Stimulated activated CD4-positive, alpha-beta T cell treated with anti-CD3 and anti-CD28 coated beads, Interleukin-2, amount 100 ng/mL, for 24 hours (primary cell): ENCODE measurements at regions not wholly inside any gene's neighbourhood (a gene's known extent, or its start where the extent isn't known, plus 50 kb on each side); places are given as distances from the start of the nearest gene placed in this dataset.
A peak's percentile ranks its signal among the peaks of the same experiment; 100 is the strongest.

Experiments used
- DNase-seq, 2 donors: peaks; one replicate each; pipeline ENCODE4 v3.0.0-alpha.2; 2020

DNA sequence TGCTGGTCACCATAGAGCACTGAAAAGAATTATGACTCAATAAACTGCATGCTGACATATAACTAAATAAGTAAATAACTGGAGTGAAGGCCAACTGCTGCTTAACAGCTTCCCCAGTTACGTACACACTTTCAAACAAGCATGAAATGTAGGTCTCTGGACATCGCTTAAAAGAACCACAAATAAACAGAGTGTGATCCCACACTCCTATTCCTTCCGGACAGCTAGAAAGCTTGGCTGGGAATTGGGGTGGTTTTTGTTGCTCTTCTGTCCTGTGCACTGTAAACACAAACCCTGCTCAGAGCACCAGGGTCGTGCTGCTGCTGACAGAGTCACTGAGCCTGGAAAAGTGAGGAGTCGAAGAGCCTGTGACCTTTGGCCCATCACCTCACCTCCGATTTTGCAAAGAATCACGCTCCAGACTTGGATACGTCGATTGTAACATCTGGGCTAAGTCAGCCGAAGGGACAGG is 162.7 kb upstream of the NT5C1B start:
- DNase-seq, result no peak

DNA sequence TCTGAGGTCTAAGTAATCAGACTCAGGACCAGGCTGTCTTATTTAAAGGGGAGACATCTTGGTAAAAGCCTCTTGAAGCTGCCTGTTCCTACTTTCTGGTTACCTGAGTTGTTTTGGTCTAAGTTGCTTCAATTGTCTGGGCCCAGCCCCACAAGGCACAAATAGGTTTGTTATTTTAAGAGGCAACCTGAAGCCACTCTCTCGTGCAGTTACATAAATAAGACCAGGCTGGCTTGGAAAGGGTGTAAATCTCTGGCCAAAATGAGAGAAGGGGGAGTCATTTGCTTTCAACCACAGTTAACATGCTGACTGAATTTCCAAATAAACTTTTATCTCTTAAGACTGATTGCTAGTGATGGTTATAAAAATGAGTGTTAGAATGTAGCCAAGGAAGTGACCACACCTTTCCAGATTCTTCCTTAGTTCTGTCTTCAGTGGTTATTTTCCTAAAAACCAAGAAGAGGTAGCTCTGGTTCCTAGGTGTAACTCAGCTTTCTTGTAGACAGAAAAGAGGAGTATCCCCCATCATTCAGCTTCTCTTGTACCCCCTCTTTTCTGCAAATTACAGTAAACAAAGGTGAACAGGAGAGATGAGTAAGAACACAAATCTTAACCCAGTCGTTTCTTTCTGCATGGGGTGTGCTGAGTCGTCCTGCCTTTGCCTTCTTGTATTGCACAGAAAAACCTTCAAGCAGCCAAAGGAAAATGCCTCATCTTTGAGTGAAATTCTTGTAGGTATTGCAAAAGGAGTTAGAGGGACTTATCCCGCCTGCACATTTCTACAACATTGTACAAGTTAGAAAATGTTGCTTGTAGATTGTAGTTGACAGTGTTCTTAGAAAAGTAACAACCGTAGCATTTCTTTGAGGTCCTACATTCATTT is 161.5 kb upstream of the NT5C1B start:
- DNase-seq, result no peak

DNA sequence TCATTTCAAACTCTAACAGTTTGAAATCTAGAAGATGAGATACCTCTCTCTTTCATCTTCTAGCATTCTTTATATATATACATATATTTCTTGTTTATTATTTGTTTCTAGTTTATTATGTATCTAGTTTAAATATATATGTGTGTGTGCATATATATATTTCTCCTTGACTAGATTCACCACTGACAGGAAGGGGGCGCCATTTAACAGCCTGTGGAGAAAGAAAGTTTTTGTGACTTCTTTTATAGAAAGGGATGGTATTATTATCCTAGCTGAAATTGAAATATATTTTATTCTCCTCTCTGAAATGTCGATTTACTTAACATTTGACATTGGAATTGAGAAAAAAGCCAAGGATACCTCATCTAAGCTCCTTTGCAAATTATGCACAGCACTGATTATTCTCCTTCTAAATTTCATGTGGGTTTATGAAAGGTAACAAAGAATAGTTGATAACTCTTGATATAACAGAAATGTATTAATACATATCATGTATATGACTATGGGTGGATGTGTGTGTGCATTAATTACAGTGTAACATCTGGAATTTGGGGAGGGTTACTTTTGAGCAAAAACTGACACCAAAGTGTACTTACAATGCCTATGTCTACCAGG is 160.7 kb upstream of the NT5C1B start:
- DNase-seq, result peak; percentile 38 to 43

DNA sequence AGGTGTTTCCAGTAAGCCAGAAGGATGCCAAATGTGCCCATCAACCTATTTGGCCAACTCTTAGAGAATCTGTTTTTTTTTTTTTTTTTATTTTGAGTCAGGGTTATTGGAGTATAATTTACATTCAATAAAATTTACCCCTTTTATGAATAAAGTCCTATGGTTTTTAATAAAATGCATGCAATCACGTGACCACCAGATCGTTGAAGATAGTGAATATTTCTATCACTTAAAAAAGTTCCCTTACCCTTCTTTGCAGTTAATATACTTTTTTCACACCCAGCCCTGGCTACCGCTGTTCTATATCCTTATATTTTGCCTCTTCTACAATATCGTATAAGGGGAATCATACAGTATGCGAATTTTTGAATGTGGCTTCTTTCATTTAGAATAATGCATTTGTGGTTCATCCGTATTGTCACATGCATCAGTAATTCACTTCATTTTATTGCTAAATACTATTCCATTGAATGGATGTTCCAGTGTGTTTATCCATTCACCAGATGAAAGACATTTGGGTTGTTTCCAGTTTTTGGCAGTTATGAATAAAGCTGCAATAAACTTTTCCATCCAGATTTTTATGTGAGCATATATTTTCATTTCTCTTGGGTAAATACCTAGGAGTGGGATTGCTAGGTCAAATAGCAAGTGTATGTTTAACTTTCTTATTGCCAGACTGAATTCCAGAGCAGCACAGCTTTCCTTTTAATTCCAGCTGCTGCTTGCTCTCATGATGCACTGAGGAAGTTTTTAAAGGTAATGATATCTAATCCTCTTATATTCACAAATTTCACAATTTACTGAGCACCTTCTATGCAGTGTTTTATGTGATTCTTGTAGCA is 156.3 kb upstream of the NT5C1B start:
- DNase-seq, result no peak

DNA sequence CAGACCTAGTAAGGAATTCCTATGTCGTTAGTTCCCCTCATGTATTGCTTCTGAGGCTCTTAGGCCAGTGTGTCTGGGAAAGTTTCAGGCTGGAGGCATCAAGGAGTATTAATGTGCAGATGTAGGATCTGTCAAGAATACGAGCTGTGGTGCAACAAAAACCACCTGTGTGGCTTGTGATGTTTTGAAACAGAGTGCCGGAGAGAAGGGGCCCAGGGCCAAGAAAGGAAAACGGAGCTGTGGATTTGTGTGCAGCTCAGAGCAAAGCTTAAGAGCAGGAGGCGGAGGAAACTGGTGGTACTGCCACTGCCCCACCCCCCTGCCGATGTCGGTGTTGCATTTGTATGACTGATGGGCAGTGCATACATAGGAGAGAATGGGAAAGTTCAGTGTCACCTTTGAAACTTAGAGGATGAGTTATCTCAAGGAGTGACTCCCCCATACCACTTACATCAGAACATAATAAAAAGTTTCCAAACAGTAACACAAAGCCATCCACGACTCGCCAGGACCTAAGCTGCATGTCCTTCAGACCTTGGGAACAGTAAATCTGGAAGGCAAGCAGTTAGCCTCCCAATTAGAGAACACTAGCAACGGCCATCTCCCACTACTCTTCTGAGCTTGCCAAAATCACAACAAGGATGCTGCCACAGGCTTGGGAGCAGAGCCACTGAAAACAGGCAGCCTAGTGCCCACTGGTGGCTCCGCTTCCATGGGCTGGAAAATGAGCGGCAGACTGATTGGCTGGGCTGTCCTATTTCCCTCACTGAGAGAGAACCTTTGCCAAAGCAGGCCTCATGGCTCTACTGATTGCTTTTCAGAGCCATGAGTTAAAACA is 152.7 kb upstream of the NT5C1B start:
- no peak for DNase-seq

DNA sequence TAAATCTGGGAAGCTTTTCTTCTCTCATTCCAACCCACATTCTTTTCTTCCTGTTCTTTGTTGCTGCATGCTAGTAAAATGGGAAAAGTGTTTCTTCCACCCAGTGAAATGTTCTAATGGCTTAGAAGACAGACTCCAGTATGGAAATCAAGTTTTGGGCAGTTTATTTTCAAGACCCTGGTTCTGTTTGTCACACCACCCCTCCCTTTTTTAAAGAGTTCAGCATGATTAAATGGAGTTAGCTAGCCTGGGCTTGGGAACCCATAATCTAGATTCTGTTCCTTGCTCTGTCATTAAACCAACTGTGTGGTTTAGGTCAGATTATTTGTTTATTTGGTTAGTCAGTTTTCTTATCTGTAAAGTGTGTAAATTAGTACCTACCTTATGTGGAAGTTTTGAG is 151.8 kb upstream of the NT5C1B start:
- no peak for DNase-seq

DNA sequence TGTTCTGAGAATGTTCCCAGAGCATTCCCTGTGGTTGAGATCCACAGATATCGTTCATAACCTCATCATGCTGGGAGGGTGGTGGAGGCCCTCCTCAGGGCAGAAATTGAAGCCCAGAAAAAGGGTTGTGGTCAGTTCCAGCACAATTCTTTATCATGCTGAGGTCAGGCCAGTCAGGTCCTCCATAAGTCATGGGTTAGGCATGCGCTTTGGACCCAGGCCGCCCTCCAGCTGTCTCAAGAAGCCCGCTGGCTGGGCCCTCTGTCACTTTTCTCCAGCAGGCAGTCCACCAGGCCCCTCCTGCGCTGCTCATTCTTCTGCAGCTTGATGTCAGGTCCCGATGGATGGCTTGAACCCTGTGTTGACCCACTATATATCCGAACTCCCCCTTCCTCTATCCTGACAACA is 151.1 kb upstream of the NT5C1B start:
- no peak for DNase-seq

DNA sequence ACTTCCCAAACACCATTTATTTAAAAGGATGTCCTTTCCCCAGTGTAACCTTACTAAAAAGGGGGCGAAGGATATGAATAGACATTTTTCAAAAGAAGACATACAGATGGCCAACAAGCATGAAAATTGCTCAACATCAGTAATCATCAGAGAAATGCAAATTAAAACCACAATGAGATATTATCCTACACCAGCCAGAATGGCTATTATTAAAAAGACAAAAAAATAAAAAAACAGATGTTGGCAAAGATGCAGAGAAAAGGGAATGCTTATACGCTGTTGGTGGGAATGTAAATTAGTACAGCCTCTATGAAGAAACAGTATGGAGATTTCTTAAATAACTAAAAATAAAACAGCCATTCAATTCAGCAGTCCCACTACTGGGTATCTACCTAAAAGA is 142.3 kb upstream of the NT5C1B start:
- DNase-seq, result no peak

DNA sequence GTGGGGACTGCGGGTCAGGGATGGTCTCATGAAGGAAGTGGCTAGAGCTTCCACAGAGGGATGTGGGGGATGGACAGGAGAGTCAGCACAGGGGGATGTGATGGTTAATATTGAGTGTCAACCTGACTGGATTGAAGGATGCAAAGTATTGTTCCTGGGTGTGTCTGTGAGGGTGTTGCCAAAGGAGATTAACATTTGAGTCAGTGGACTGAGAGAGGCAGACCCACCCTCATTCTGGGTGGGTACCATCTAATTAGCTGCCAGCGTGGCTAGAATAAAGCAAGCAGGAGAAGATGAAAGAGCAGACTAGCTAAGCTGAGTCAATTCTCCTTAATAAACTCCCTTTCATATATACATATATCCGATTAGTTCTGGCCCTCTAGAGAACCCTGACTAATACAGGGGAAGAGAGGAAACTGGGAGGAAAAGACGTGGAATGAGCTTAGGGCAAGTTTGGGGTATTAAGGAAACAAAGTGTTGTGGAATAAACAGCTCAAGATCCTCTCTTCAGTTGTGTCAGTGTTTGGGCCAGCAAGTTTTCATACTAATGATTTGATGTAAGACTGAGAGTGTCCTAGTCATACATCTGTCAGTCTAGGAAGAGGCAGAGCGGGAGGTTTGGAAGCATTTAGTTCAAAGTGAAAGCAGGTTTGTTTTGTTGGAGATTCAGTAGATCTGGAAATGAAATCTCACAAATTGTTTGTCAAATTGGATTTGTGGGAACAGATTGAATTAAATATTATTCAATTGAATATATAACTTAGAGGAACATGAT is 135.2 kb upstream of the NT5C1B start:
- DNase-seq, result no peak

DNA sequence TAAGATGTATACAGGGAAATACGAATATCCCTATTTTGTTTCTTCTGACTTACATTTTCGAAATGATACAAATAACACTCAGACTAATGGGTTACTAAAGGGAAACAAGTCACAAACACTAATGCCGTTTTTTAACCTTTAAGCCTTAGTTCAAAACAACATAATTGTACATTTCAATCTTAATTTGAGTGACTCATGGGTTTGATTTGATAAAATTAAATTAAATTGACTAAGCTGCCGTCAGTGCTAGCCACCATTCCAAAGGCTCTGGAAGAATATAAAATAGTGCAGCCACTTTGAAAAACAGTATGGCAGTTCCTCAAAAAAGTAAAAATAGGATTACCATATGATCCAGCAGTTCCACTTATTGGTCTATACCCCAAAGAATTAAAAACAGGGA is 133.8 kb upstream of the NT5C1B start:
- DNase-seq, result no peak

DNA sequence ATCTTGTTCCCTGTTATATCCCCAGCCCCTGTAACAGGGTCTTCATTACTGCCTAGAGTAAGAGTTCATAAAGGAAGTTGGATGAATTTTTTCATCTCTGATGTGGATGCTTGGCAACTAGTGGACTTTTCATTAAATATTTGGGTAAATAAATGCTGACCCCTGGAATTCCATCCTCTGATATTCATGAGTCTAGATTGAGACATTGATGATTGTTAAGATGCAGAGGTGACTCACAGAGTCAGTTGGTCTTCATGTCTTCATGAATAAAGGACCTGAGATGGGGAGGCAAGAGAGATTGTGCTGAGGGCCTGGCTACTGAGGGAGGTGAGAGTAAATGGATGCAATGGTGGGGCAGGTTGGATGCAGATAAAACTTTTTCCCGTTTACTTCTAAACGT is 132.7 kb upstream of the NT5C1B start:
- no peak for DNase-seq

DNA sequence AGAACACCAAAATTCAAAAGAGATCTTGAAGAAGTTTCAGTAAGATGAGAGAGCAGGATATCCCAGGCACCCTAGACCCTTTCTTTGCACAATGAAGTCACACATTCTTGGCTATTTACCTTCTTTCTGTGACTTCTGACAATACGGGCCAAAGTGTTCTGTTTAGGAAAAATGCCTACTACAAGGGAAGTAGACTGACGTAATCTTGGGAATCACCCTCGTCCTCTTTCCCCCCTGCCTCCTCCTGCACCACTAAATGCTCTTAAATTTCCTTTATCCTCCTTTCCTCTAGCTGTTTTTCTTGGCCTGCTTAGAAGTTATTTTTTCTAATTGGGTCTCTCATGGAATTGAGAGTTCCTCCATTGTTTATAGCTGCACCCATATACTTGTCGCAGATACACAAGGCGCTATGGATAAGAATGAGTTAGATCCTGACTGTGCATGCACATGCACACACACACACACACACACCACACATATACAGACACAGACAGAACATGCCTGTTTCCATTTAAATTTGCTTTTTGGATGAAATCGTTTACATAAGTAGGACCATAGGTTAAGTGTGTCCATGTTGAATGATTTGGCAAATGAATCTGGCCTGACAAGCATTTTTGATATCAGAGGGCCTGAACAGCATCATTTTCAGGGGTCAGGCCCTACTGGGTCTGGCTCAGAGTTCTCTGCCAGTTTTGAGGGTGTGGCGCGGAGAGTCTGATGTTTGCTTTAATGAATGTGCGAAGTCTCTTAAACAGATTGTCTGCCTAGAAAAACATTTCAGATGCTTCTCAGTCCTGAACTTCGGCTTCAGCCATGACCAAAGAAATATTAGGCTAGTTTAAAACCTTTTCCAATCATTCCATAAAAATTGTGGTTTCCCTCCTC is 131.9 kb upstream of the NT5C1B start:
- DNase-seq, result no peak

DNA sequence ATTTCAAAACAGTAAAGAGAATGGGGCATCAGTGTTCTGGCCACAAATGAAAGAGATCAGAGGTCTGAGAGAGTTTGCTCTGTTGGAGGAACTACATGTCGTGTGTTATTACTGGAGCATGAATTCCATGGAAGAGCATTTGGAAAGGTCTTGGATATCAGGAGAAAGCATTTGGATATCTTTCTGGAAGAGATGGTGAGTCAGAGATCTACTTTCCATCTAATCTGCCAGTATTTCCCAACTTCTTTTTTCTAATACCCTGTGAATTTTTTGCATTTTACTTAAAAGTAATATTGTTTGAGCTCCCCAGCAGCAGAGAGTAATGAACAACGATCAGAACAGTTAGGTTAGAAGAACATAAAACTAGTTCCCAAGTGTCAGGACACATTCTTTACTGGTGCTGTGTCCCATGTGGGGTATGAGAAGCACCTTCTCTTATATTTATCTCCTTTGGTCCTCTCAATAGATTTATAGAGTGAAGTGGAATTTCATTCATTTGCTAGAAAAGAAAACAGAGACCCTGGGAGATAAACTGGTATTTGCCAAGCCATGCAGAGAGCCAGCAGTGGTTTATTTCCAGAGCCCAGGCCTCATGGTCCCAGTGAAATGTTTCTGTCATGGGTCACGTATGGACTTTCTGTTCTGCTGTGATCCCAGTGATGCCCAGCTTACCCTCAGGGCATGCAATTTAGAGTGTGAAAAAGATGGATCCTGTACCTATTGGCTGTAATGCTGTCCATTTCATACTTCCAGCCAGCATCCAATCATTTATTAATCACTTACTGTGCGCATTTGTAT is 130.8 kb upstream of the NT5C1B start:
- no peak for DNase-seq

DNA sequence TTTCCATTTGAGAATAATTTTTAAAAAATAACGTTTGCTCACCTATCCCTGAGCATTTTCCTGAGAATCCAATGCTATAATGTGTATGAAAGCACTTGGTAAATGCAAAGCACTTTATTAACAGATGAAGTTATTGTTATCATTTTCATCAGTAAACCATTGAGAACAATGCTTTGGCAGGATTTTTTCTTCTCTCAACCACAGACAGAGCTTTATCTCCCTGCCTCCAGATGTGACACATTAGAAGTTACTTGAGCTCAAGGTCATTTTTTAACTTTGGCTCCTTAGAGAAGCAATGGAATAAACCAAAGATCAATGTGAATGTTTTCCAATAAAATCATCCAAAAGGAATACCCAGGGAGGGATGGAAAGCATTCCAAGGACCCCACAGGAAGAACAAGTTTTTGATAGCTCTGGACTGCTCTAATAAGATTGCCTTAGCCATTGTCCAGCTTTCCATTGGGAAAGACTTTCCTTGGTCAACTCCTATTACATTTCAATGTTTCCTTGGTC is 118.9 kb upstream of the NT5C1B start:
- no peak for DNase-seq

DNA sequence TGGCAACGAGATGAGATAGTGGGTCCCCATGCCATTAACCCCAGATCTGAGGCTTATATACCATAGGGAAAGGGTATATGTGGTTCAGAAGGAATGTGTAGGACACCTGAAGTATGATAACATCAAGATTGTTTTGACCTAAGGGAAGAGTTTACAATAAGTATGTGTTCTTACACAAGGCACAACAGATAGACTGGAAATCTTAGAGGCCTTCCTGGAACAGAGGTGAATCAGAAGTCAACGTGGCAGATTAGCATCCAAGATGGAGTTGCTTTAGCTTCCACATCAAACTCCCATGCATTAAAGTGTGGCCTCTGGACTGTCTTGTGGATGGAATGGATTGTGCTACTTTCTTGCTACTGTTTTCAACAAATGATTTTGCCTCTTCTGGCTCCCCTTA is 116.6 kb upstream of the NT5C1B start:
- no peak for DNase-seq

DNA sequence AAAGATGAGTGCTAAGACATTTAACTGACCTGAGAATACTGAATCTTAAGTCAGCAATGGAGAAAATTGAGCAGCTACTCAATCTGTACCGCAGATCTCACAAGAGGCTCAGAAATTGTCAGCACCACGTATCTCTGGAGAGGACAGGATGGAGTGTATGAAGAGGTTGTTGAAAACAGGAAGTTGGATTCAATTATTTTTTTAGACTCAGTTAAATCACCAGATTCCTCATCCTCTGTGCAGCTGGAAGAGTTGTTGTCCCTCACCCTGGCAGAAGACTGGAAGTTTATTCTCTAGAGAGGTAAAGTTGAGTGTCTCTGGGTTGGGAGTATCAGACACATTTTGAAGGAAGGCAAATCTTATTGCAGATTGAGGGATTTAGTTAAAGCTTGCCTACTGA is 114.9 kb upstream of the NT5C1B start:
- DNase-seq, result no peak

DNA sequence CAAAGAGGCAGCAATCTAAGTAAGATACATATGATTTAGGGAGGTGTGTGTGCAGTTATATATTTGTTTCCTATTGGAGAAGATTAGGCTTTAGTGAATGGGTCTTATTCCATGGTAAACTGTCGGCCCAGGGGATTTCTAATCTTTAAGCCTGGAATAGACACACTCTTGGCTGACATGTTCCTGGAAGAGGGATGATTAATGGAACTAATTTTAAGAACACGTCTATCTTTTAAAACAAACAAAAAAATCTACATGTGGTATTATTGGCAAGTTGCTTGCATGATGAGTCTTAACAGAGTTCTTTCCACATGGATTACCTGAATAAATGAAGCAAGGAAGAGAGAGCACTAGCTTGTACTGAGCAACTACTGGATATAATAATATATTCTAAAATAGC is 114.2 kb upstream of the NT5C1B start:
- DNase-seq, result no peak

DNA sequence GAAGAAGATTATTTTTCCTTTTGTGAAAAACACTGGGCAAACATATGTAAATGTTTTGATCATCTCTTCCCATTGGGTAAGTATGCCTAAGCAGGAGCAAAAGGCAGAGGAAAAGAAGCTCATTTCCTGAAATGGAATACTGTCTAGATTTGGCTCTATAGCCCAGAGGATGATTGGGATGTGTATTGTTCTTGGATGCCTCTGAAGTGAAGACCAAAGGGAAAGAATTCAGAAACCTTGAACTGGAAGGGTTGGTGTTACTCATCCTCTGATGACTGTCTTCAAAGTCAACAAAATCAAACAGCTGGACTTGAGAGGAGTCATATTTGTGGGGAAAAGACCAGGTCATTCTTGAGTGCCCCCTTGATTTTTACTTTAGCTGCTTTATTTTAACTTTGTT is 112.6 kb upstream of the NT5C1B start:
- no peak for DNase-seq

DNA sequence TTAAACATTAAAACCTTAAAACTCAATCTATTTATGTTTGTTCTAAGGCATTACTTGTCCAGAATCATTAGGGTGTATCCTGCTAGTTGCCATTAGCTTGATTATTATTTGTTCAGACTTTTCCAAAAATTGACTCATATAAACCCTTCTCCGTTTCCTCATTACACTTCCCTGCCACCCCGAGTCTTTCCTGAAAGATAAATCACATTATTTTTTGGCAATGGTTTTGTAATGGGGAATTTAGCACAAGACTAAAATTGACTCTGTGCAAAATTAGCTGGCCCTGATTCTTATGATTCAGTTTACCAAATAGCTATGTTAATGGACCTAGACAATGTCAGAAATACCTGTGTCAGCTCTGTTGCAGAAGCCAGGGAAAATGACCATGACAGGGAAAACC is 112.2 kb upstream of the NT5C1B start:
- DNase-seq, result no peak

DNA sequence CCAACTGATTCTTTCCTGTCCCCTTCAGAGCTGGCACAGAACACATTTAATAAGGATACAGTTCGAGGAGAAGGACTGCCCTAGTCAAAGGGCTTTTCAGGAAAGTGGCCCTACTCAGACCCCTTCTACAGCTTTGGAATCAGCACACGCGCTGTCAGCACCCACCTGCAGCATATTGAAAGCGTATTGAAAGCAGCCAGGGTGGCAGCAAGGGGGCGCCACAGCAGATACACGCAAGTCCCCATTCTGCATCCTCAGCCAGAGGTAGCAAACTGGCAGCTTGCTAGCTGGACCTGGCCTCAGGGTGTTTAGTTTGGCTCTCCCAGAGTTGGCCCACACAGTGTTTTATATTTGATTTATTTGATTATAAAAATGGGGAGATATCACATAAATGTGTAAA is 101.0 kb upstream of the NT5C1B start:
- DNase-seq, result no peak
